Thoracic aorta (tissue), 2 donors: ENCODE measurements at regions not wholly inside any gene's neighbourhood (a gene's known extent, or its start where the extent isn't known, plus 50 kb on each side); places are given as distances from the start of the nearest gene placed in this dataset.
"Not testable (repeated sequence)": the region's sequence is repeated elsewhere in the genome, so short reads cannot be mapped to it uniquely, and the experiment has no call there.

Source experiments
- ATAC-seq: fragments of 150-250 bp; one replicate; pipeline ENCODE4 v1.8.0; 2017; ENCODE audit warnings: low read depth; ENCODE audit not compliant: insufficient number of reproducible peaks, low FRiP score
- DNase-seq: peaks from one replicate; pipeline ENCODE4 v3.0.0-alpha.2; 2020; ENCODE audit warnings: low spot score
- H3K27ac ChIP-seq, 2 donors: fragments of 200-600 bp; sonication (generic); 1 replicate in 1 of 2; 2 replicates in 1 of 2; pipeline ENCODE4 v1.5.1; 2016; ENCODE audit warnings: mild to moderate bottlenecking in 2 of 2, moderate library complexity in 2 of 2
- H3K27me3 ChIP-seq: fragments of 200-600 bp; sonication (generic); replicated peaks from 2 replicates; pipeline ENCODE4 v1.6.0; 2016; ENCODE audit warnings: mild to moderate bottlenecking; ENCODE audit not compliant: insufficient read depth
- H3K36me3 ChIP-seq: fragments of 200-600 bp; sonication (generic); one replicate; pipeline ENCODE4 v1.5.1; 2016
- H3K4me1 ChIP-seq, 2 donors: fragments of 200-600 bp; sonication (generic); 1 replicate in 1 of 2; 2 replicates in 1 of 2; pipeline versions ENCODE4 v1.5.1 to v1.6.0; 2016; ENCODE audit warnings: low read depth in 2 of 2, mild to moderate bottlenecking in 1 of 2; ENCODE audit not compliant: control insufficient read depth in 1 of 2
- H3K4me3 ChIP-seq: fragments of 200-600 bp; sonication (generic); 2 replicates; pipeline ENCODE4 v1.5.1; 2016; ENCODE audit warnings: mild to moderate bottlenecking
- H3K9me3 ChIP-seq: fragments of 200-600 bp; sonication (generic); 2 replicates; pipeline ENCODE4 v1.5.1; 2016
- CTCF ChIP-seq: fragments of 200-600 bp; sonication (generic); IDR thresholded peaks from one replicate; pipeline ENCODE4 v1.5.1; 2019; ENCODE audit warnings: antibody characterized with exemption

- H3K27me3 ChIP-seq: no peaks in the 10 kb centered on the region
- ATAC-seq (no peak), DNase-seq (no peak)
- TF ChIP-seq CTCF: no peak
- no peak overlapping the region for H3K27ac ChIP-seq
- H3K4me3 ChIP-seq: no peak overlapping the region
- H3K4me1 ChIP-seq: no peaks in the 10 kb centered on the region
- H3K9me3 ChIP-seq: no peaks in the 10 kb centered on the region
- H3K36me3 ChIP-seq: no peaks in the 10 kb centered on the region
Measured at GRCh38 chr6:147693181-147693580, 184.7 kb downstream of the SAMD5 start.

GRCh38 chr6:147694556-147694955 lies 186.1 kb downstream of the SAMD5 start:
- not testable (repeated sequence) for DNase-seq, H3K27me3 ChIP-seq, H3K4me3 ChIP-seq, ATAC-seq, H3K36me3 ChIP-seq, H3K4me1 ChIP-seq, H3K27ac ChIP-seq, H3K9me3 ChIP-seq

- no peak for DNase-seq
- no peaks in the 10 kb centered on the region for H3K27me3 ChIP-seq
- H3K4me3 ChIP-seq: no peak overlapping the region
- no peaks in the 10 kb centered on the region for H3K9me3 ChIP-seq
- no peak overlapping the region for H3K27ac ChIP-seq
- TF ChIP-seq CTCF: no peak
- no peaks in the 10 kb centered on the region for H3K36me3 ChIP-seq
- no peak for ATAC-seq
- peaks cover 0 to 6% of the 10 kb centered on the region in 2 donors for H3K4me1 ChIP-seq
Measured at GRCh38 chr6:147695819-147696218, 187.3 kb downstream of the SAMD5 start.

- DNase-seq: no peak
- H3K27ac ChIP-seq: no peak overlapping the region
- no peak overlapping the region for H3K4me3 ChIP-seq
- no peaks in the 10 kb centered on the region for H3K36me3 ChIP-seq
- ATAC-seq: no peak
- peaks cover 0 to 8% of the 10 kb centered on the region in 2 donors for H3K4me1 ChIP-seq
- H3K27me3 ChIP-seq: no peaks in the 10 kb centered on the region
- no peaks in the 10 kb centered on the region for H3K9me3 ChIP-seq
- no peak for TF ChIP-seq CTCF
Measured at GRCh38 chr6:147699140-147699539, 190.7 kb downstream of the SAMD5 start.

GRCh38 chr6:147699637-147700036 lies 191.1 kb downstream of the SAMD5 start:
- DNase-seq (no peak), ATAC-seq (no peak)
- no peaks in the 10 kb centered on the region for H3K36me3 ChIP-seq
- no peaks in the 10 kb centered on the region for H3K27me3 ChIP-seq
- H3K9me3 ChIP-seq: no peaks in the 10 kb centered on the region
- no peak for TF ChIP-seq CTCF
- peaks cover 0 to 8% of the 10 kb centered on the region in 2 donors for H3K4me1 ChIP-seq
- no peak overlapping the region for H3K27ac ChIP-seq
- no peak overlapping the region for H3K4me3 ChIP-seq

GRCh38 chr6:147700436-147701209 lies 192.1 kb downstream of the SAMD5 start:
- Histone ChIP-seq H3K36me3 (no peaks in the 10 kb centered on the region), H3K4me3 (no peak overlapping the region), H3K4me1 (peaks cover 0 to 8% of the 10 kb centered on the region in 2 donors), H3K27me3 (no peaks in the 10 kb centered on the region), H3K27ac (no peak overlapping the region), H3K9me3 (no peaks in the 10 kb centered on the region)
- no peak for TF ChIP-seq CTCF
- no peak for DNase-seq
- no peak for ATAC-seq
